HEK293T (cell line): ENCODE measurements at regions not wholly inside any gene's neighbourhood (a gene's known extent, or its start where the extent isn't known, plus 50 kb on each side); places are given as distances from the start of the nearest gene placed in this dataset.

Source experiments
- CTCF ChIA-PET: fragments of 350-600 bp; formaldehyde crosslinking; extraction: SDS; loops from one replicate; lab custom pipeline; 2021; ENCODE audit warnings: antibody characterized with exemption, inconsistent platforms; lab: Yijun Ruan, JAX
- POLR2A ChIA-PET: fragments of 350-600 bp; formaldehyde crosslinking; extraction: SDS; loops from one replicate; lab custom pipeline; 2020; ENCODE audit warnings: antibody characterized with exemption, inconsistent platforms; lab: Yijun Ruan, JAX
- DNase-seq: peaks from one replicate; pipeline ENCODE4 v3.0.0; 2012; ENCODE audit warnings: mixed read lengths; ENCODE audit errors: extremely low spot score
- ARNT ChIP-seq: fragments of 450-650 bp; IDR thresholded peaks from 2 replicates; pipeline ENCODE4 v1.6.1; 2017; ENCODE audit warnings: mild to moderate bottlenecking
- BHLHE40 ChIP-seq: fragments of 450-650 bp; IDR thresholded peaks from 2 replicates; pipeline ENCODE4 v1.6.1; 2016; ENCODE audit warnings: mild to moderate bottlenecking, moderate library complexity, borderline replicate concordance
- CTBP1 ChIP-seq: fragments of 450-650 bp; IDR thresholded peaks from 2 replicates; pipeline ENCODE4 v1.6.1; 2016; ENCODE audit warnings: borderline replicate concordance
- ELF4 ChIP-seq: fragments of 450-650 bp; IDR thresholded peaks from 2 replicates; pipeline ENCODE4 v1.6.1; 2017; ENCODE audit warnings: antibody characterized with exemption
- FOXA1 ChIP-seq: fragments of 450-650 bp; IDR thresholded peaks from 2 replicates; pipeline ENCODE4 v1.6.1; 2016; ENCODE audit warnings: mild to moderate bottlenecking
- FOXK2 ChIP-seq: fragments of 450-650 bp; IDR thresholded peaks from 2 replicates; pipeline ENCODE4 v1.6.1; 2016; ENCODE audit warnings: mild to moderate bottlenecking
- FOXM1 ChIP-seq: fragments of 450-650 bp; IDR thresholded peaks from 2 replicates; pipeline ENCODE4 v1.6.1; 2017; ENCODE audit warnings: mild to moderate bottlenecking, borderline replicate concordance
- HDGF ChIP-seq: fragments of 450-650 bp; IDR thresholded peaks from 2 replicates; pipeline ENCODE4 v1.6.1; 2017; ENCODE audit warnings: antibody characterized with exemption, borderline replicate concordance
- L3MBTL2 ChIP-seq: fragments of 450-650 bp; conservative IDR thresholded peaks from 2 replicates; pipeline ENCODE4 v1.6.1; 2016; ENCODE audit warnings: mild to moderate bottlenecking
- LEF1 ChIP-seq: fragments of 450-650 bp; IDR thresholded peaks from 2 replicates; pipeline ENCODE4 v1.6.1; 2017; ENCODE audit warnings: mild to moderate bottlenecking, borderline replicate concordance
- NFRKB ChIP-seq: fragments of 450-650 bp; IDR thresholded peaks from 2 replicates; pipeline ENCODE4 v1.6.1; 2016; ENCODE audit warnings: mild to moderate bottlenecking, moderate library complexity
- SP1 ChIP-seq: fragments of 450-650 bp; IDR thresholded peaks from 2 replicates; pipeline ENCODE4 v1.6.1; 2017
- SUZ12 ChIP-seq: fragments of 450-650 bp; IDR thresholded peaks from 2 replicates; pipeline ENCODE4 v1.6.1; 2016; ENCODE audit warnings: mild to moderate bottlenecking
- TARDBP ChIP-seq: fragments of 450-650 bp; IDR thresholded peaks from 2 replicates; pipeline ENCODE4 v1.6.1; 2016
- ZNF384 ChIP-seq: fragments of 450-650 bp; IDR thresholded peaks from 2 replicates; pipeline ENCODE4 v1.6.1; 2016
- TF ChIP-seq, protein P1 (sequence below): fragments of 450-650 bp; IDR thresholded peaks from 2 replicates; pipeline ENCODE4 v1.6.1; 2016

DNA sequence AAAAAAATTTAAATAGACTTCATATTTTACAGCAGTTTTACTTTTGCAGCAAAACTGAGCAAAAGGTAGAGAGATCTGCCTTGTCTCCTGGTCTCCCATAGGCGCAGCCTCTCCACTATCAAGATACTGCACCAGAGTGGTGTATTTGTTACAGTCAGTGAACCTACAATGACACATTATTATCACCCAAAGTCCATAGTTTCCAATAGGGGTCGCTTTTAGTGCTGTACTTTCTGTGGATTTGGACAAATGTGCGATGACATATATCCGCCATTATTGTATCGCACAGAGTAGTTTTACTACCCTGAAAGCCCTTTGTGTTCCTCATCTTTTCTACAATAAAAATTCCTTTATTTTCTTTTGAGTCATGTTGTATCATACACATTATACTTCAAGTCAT is 153.2 kb upstream of the CCDC179 start:
- CTCF ChIA-PET = no interaction called here
- no peak for DNase-seq
- TF ChIP-seq L3MBTL2 (no peak), ELF4 (no peak), ARNT (no peak), LEF1 (no peak), FOXK2 (no peak), SUZ12 (no peak), TARDBP (no peak), ZNF384 (no peak)
- TF ChIP-seq, protein P1, sequence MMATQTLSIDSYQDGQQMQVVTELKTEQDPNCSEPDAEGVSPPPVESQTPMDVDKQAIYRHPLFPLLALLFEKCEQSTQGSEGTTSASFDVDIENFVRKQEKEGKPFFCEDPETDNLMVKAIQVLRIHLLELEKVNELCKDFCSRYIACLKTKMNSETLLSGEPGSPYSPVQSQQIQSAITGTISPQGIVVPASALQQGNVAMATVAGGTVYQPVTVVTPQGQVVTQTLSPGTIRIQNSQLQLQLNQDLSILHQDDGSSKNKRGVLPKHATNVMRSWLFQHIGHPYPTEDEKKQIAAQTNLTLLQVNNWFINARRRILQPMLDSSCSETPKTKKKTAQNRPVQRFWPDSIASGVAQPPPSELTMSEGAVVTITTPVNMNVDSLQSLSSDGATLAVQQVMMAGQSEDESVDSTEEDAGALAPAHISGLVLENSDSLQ = no peak
- POLR2A ChIA-PET = no interaction called here

DNA sequence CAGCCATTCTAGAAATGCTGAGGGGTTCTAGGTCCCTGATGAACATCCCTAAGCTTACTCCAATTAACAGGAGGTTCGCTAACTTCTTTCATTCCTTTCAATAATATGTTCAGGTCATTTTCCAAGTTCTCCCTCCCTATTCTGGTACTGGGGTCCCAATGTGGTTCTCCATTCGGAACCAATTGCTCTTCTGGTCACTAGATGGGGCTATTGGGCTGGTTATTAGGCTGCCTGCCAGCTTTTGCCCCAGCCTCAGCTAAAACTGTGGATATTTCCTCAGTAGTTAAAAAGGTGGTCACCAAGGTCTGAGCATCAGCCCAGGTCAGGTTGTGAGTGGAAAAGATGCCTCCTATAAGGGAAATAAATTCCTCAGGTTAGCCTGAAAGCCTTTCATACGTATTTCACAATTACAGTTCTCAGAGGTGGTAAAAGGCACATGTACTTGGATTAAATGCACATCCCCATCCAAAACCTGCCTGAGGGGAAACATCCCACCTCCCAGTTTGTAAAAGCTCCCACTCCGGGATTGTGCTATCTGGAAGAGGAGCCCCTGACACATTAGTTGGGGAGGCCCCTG is 161.1 kb upstream of the CCDC179 start:
- POLR2A ChIA-PET = interaction anchor here (1.0 kb wide), 1 partner anchor 1477 kb away, joined by 3 read pairs; no protein-coding TSS in a partner anchor
- CTCF ChIA-PET = interaction anchor here (0.9 to 1.2 kb wide), 2 partner anchors 23 to 145 kb away, joined by 3 read pairs; no protein-coding TSS in a partner anchor
- DNase-seq = peak; percentile 39
- TF ChIP-seq CTBP1 = no peak
- no peak for TF ChIP-seq SP1
- TF ChIP-seq FOXM1 = no peak
- no peak for TF ChIP-seq ZNF384
- TF ChIP-seq FOXK2 = no peak
- no peak for TF ChIP-seq FOXA1
- TF ChIP-seq, protein P1 = no peak

DNA sequence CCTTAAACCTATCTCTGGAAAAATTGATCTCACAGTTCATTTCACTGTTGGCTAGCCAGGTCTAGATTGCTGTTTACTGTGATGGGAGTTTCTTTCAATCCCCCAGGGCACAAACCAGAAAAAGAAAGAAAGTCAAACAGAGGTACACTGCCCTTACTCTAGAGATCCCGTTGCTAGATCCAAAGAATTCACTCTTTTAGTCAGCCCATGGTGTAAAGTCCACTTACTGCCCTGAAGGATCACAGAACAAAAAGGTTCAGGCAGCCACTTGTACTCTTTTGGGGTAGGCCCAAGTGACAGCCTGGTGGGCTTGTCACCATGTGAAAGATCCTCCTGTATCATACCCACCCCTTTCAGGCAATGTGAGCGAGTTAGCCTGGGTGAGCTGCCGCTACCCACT is 162.6 kb upstream of the CCDC179 start:
- CTCF ChIA-PET = interaction anchor here (1.0 kb wide), 1 partner anchor 11 kb away, joined by 6 read pairs; no protein-coding TSS in a partner anchor
- DNase-seq = no peak
- TF ChIP-seq L3MBTL2 = no peak
- TF ChIP-seq, protein P1 = no peak
- TF ChIP-seq HDGF = no peak
- no peak for TF ChIP-seq BHLHE40
- no peak for TF ChIP-seq FOXA1
- no peak for TF ChIP-seq FOXM1
- no peak for TF ChIP-seq ELF4
- no peak for TF ChIP-seq FOXK2
- no peak for TF ChIP-seq ZNF384
- TF ChIP-seq NFRKB = no peak
- POLR2A ChIA-PET = no interaction called here

DNA sequence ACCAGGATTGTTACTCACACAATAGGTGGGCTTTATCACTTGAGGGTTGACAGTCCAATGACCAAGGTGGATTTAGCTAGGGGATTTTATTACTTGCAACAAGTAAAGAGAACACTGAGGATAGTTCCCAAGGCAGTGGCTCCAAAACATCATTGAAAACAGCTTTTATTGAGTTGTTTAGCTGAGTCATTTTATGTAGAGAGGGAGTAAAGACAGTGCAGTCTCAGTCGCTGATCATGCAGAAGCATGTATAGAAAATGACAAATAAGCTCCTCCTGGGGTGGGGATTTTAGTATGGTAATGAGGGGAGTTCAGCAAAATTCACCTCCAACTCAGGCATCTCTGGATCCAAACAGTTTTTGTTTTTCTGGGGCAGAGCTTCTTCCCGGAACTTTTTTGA is 163.0 kb upstream of the CCDC179 start:
- TF ChIP-seq L3MBTL2 (no peak), NFRKB (no peak), ZNF384 (no peak), CTBP1 (no peak), FOXM1 (no peak), FOXK2 (no peak), BHLHE40 (no peak), FOXA1 (no peak), ARNT (no peak), TARDBP (no peak), HDGF (no peak), ELF4 (no peak), LEF1 (no peak), SUZ12 (no peak), SP1 (no peak)
- TF ChIP-seq, protein P1 = no peak
- ChIA-PET CTCF (interaction anchor here (1.0 kb wide), 1 partner anchor 11 kb away, joined by 6 read pairs; no protein-coding TSS in a partner anchor), POLR2A (no interaction called here)
- no peak for DNase-seq

DNA sequence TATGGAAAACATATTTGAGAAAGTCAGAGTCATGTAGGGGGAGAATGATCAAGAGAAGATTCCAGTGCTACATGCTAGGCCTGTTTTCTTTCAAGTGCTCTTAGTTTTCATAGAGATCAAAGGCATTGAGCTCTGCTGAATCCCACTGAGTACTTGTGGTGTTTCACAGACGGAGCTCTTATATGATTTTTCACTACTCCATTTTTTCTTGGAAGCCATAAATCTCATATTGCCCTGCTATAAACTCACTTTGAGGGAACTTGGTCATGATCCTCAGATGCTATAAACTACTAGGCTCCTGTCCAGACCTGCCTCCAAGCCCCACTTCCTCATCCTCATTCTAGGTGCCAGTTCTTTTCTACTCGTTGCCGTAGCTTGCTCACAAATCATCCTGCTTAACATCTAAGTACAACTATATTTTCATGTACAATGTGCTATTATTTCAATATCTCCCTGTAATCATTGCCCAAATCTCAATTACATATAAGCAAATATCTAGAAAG is 180.8 kb upstream of the CCDC179 start:
- TF ChIP-seq ZNF384 = no peak
- no peak for TF ChIP-seq TARDBP
- TF ChIP-seq SP1 = no peak
- ChIA-PET POLR2A (no interaction called here), CTCF (no interaction called here)

DNA sequence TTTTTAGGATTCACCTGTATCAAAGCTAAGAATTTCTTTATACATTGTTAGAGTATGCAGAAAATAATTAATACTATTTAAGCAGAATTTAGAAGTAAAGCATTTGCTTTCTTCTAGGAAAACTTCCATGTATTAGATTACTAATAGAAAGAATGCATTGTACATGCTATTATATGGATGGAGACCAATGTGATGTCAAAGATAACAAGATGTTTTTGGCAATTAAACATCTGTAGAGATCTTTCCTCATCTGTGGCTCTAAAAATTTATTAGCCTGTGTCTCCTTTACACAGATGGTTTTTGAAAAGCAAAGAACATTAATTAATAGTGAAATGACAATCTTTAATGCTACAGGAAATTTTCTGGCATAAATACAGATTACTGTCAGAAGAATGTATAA is 198.4 kb upstream of the CCDC179 start:
- no peak for TF ChIP-seq ZNF384
- no peak for TF ChIP-seq ELF4
- TF ChIP-seq BHLHE40 = no peak
- no peak for TF ChIP-seq LEF1
- no peak for TF ChIP-seq ARNT
- TF ChIP-seq SUZ12 = no peak
- no peak for TF ChIP-seq CTBP1
- TF ChIP-seq, protein P1 = no peak
- TF ChIP-seq FOXK2 = no peak
- no peak for TF ChIP-seq L3MBTL2
- no peak for TF ChIP-seq SP1
- no peak for TF ChIP-seq TARDBP
- no peak for TF ChIP-seq HDGF
- TF ChIP-seq FOXM1 = no peak
- TF ChIP-seq FOXA1 = no peak
- no peak for TF ChIP-seq NFRKB
- DNase-seq = no peak
- CTCF ChIA-PET = no interaction called here
- POLR2A ChIA-PET = no interaction called here

More for the DNA sequence above, 180.8 kb upstream of the CCDC179 start:
- DNase-seq = no peak
